Duodenal mucosa (tissue), 2 donors: ENCODE measurements at regions not wholly inside any gene's neighbourhood (a gene's known extent, or its start where the extent isn't known, plus 50 kb on each side); places are given as distances from the start of the nearest gene placed in this dataset.

Source experiments
- H3K27ac ChIP-seq: one replicate; pipeline ENCODE4 v1.7.0; 2013; ENCODE audit warnings: low read depth, low read length
- H3K27me3 ChIP-seq, 2 donors: one replicate each; pipeline ENCODE4 v1.7.0; 2013; ENCODE audit warnings: low read length in 2 of 2, control low read depth in 1 of 2; ENCODE audit not compliant: insufficient read depth in 2 of 2, control insufficient read depth in 1 of 2
- H3K36me3 ChIP-seq, 2 donors: one replicate each; pipeline ENCODE4 v1.7.0; 2013; ENCODE audit warnings: low read length in 2 of 2, control low read depth in 1 of 2; ENCODE audit not compliant: insufficient read depth in 2 of 2, control insufficient read depth in 1 of 2
- H3K4me1 ChIP-seq, 2 donors: one replicate each; pipeline ENCODE4 v1.7.0; 2013; ENCODE audit warnings: low read length in 2 of 2, control low read depth in 1 of 2; ENCODE audit not compliant: insufficient read depth in 2 of 2, control insufficient read depth in 1 of 2
- H3K4me3 ChIP-seq, 2 donors: one replicate each; pipeline ENCODE4 v1.7.0; 2013; ENCODE audit warnings: low read length in 2 of 2, low read depth in 1 of 2
- H3K9ac ChIP-seq, 2 donors: one replicate each; pipeline ENCODE4 v1.7.0; 2013; ENCODE audit warnings: low read length in 2 of 2, low read depth in 1 of 2
- H3K9me3 ChIP-seq, 2 donors: one replicate each; pipeline ENCODE4 v1.7.0; 2013; ENCODE audit warnings: low read length in 2 of 2, control low read depth in 1 of 2; ENCODE audit not compliant: control insufficient read depth in 1 of 2

- Histone ChIP-seq H3K9me3 (peaks cover 0 to 4% of the 10 kb centered on the region in 2 donors), H3K36me3 (no peaks in the 10 kb centered on the region), H3K27me3 (no peaks in the 10 kb centered on the region), H3K27ac (no peak overlapping the region), H3K4me1 (peaks cover 8 to 10% of the 10 kb centered on the region in 2 donors), H3K9ac (no peak overlapping the region), H3K4me3 (no peak overlapping the region)
Measured at GRCh38 chr1:101520302-101520701, 283.5 kb downstream of the S1PR1 start.

DNA sequence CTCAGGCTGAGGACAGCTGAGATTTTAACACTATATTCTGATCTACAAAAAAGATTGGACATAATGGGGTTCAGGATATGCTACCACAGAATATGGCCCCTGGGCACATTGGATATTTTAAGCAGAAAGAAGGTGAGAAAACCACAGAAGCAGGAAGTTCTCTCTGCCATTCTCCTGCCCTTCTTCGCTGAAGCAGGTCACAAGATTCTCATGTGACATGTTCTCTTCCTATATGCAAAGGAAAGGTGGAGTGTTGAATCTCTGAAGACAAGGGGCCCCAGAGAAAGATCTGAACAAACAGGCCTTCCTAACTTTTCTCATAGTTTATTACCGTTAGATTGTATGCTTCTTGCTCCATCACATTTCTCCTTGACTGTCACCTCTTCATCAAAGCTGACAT lies 285.7 kb downstream of the S1PR1 start:
- Histone ChIP-seq H3K9me3 (no peaks in the 10 kb centered on the region), H3K36me3 (no peaks in the 10 kb centered on the region), H3K27ac (no peak overlapping the region), H3K9ac (no peak overlapping the region), H3K27me3 (no peaks in the 10 kb centered on the region), H3K4me3 (no peak overlapping the region), H3K4me1 (peaks cover 8 to 10% of the 10 kb centered on the region in 2 donors)

DNA sequence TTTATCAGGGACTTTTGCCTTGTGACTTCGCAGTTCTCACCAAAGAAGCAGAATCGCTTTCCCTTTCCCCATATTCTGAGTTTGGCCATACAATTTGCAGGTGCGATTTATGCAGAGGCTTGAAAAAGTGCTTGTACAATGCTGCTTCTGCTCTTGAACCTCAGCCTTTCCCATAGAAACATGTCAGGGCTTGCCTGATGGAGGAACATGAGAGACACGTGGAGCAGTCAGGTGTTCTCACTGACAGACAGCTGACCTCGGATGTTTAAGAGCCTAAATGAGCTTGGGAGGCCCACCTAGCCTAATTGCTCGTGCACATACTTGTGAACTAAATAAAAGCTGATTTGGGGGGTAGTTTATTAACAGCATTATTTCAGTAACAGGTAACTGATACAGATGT lies 290.0 kb downstream of the S1PR1 start:
- Histone ChIP-seq H3K9ac (no peak overlapping the region), H3K27ac (no peak overlapping the region), H3K36me3 (no peaks in the 10 kb centered on the region), H3K4me1 (peaks cover 5 to 8% of the 10 kb centered on the region in 2 donors), H3K9me3 (peaks cover 0 to 5% of the 10 kb centered on the region in 2 donors), H3K27me3 (peaks cover 0 to 18% of the 10 kb centered on the region in 2 donors), H3K4me3 (no peak overlapping the region)

GRCh38 chr1:101532377-101532776 lies 295.6 kb downstream of the S1PR1 start:
- Histone ChIP-seq H3K27me3 (peaks cover 3 to 33% of the 10 kb centered on the region in 2 donors), H3K4me1 (no peaks in the 10 kb centered on the region), H3K36me3 (no peaks in the 10 kb centered on the region), H3K27ac (no peak overlapping the region), H3K9me3 (peaks cover 0 to 6% of the 10 kb centered on the region in 2 donors), H3K9ac (no peak overlapping the region), H3K4me3 (no peak overlapping the region)

GRCh38 chr1:101540161-101540560 lies 303.3 kb downstream of the S1PR1 start:
- no peak overlapping the region for H3K27ac ChIP-seq
- no peaks in the 10 kb centered on the region for H3K36me3 ChIP-seq
- no peaks in the 10 kb centered on the region for H3K4me1 ChIP-seq
- no peak overlapping the region for H3K4me3 ChIP-seq
- H3K27me3 ChIP-seq: peaks cover 0 to 18% of the 10 kb centered on the region in 2 donors
- no peaks in the 10 kb centered on the region for H3K9me3 ChIP-seq
- no peak overlapping the region for H3K9ac ChIP-seq

GRCh38 chr1:101546885-101547284 lies 310.1 kb downstream of the S1PR1 start:
- H3K9ac ChIP-seq: no peak overlapping the region
- no peaks in the 10 kb centered on the region for H3K36me3 ChIP-seq
- H3K4me3 ChIP-seq: no peak overlapping the region
- no peaks in the 10 kb centered on the region for H3K9me3 ChIP-seq
- H3K4me1 ChIP-seq: no peaks in the 10 kb centered on the region
- H3K27me3 ChIP-seq: no peaks in the 10 kb centered on the region
- H3K27ac ChIP-seq: no peak overlapping the region

GRCh38 chr1:101547357-101547756 lies 310.5 kb downstream of the S1PR1 start:
- Histone ChIP-seq H3K4me3 (no peak overlapping the region), H3K27ac (no peak overlapping the region), H3K36me3 (no peaks in the 10 kb centered on the region), H3K27me3 (no peaks in the 10 kb centered on the region), H3K4me1 (no peaks in the 10 kb centered on the region), H3K9me3 (no peaks in the 10 kb centered on the region), H3K9ac (no peak overlapping the region)

GRCh38 chr1:101548376-101548775 lies 311.6 kb downstream of the S1PR1 start:
- Histone ChIP-seq H3K36me3 (no peaks in the 10 kb centered on the region), H3K9me3 (no peaks in the 10 kb centered on the region), H3K27ac (no peak overlapping the region), H3K9ac (no peak overlapping the region), H3K4me3 (no peak overlapping the region), H3K27me3 (no peaks in the 10 kb centered on the region), H3K4me1 (no peaks in the 10 kb centered on the region)

DNA sequence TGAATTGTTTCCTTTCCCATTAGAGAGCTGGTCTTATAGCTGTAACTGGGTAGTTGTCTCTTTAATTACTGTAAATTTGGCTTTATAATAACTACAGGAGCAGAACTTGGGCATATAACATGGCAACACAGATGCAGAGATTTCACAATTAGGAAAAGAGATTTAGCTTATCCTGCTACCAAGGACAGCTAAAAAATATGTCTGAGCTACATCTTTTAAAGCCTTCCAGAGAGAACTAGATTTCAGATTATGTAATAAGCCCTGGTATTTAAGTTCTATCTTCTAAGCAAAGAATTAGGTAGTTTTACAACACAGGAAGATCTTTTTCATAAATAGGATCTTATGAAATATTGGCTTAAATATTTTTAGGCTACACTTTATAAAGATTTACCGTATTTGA lies 313.8 kb downstream of the S1PR1 start:
- Histone ChIP-seq H3K27ac (no peak overlapping the region), H3K27me3 (no peaks in the 10 kb centered on the region), H3K9ac (no peak overlapping the region), H3K36me3 (no peaks in the 10 kb centered on the region), H3K4me1 (no peaks in the 10 kb centered on the region), H3K4me3 (no peak overlapping the region), H3K9me3 (no peaks in the 10 kb centered on the region)

DNA sequence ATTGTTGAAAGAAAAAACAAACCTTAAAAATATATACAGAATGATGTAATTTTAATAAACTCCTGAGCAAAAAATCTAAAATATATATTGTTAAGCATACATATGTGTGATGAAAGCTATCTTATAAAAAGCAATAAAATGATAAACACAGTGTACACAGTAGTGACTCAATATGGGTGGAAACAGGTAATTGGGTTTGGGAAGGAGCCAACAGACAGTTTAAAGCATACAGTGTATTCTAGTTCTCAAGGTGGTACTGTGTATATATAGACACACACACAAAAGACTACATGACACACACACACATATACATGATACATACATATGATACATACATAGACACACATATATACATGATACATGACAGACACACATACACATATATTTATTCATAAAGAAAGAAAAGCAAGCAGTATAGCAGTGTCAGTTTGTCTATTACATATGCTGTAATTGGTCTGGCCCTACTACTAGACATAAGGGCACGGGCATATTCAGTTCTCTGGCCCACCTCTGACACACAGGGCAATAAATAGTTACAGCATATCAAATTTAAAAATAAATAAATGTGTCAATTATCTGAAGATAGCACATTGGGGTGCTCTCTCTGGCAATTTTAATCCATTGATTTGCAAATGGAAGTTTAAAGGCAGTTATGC lies 330.2 kb downstream of the S1PR1 start:
- Histone ChIP-seq H3K4me3 (no peak overlapping the region), H3K27ac (no peak overlapping the region), H3K4me1 (peaks cover 4 to 16% of the 10 kb centered on the region in 2 donors), H3K27me3 (no peaks in the 10 kb centered on the region), H3K36me3 (no peaks in the 10 kb centered on the region), H3K9me3 (peaks cover 0 to 4% of the 10 kb centered on the region in 2 donors), H3K9ac (no peak overlapping the region)
